ENCODE measurements at regions not wholly inside any gene's neighbourhood (a gene's known extent, or its start where the extent isn't known, plus 50 kb on each side); places are given as distances from the start of the nearest gene placed in this dataset.

- no peak for TF ChIP-seq CTCF (IDR thresholded peaks at IDR 0.05; ENCODE audit: control extremely low read depth, extremely low read depth, low read depth, missing control alignments)
- ChIA-PET CTCF (no interaction called here), POLR2A (no interaction called here)
- no peak for DNase-seq (ENCODE audit: extremely low spot score)
Measured at GRCh38 chr3:64773137-64773536, 85.3 kb upstream of the ADAMTS9 start.

- ChIA-PET CTCF (no interaction called here), POLR2A (no interaction called here)
- no peak for TF ChIP-seq CTCF (IDR thresholded peaks at IDR 0.05; ENCODE audit: control extremely low read depth, extremely low read depth, low read depth, missing control alignments)
- no peak for DNase-seq (ENCODE audit: extremely low spot score)
Measured at GRCh38 chr3:64766440-64766839, 78.6 kb upstream of the ADAMTS9 start.

- DNase-seq (ENCODE audit: extremely low spot score): no peak
- TF ChIP-seq CTCF (IDR thresholded peaks at IDR 0.05; ENCODE audit: control extremely low read depth, extremely low read depth, low read depth, missing control alignments): no peak
- CTCF ChIA-PET: no interaction called here
- POLR2A ChIA-PET: no interaction called here
Measured at GRCh38 chr3:64765947-64766346, 78.1 kb upstream of the ADAMTS9 start.

- CTCF ChIA-PET: no interaction called here
Measured at GRCh38 chr3:64764386-64764929, 76.7 kb upstream of the ADAMTS9 start.

GRCh38 chr3:64763980-64764379 is 76.2 kb upstream of the ADAMTS9 start:
- TF ChIP-seq CTCF (IDR thresholded peaks at IDR 0.05; ENCODE audit: control extremely low read depth, extremely low read depth, low read depth, missing control alignments): no peak
- ChIA-PET POLR2A (no interaction called here), CTCF (no interaction called here)
- no peak for DNase-seq (ENCODE audit: extremely low spot score)

More at GRCh38 chr3:64764386-64764929, 76.7 kb upstream of the ADAMTS9 start:
- DNase-seq (ENCODE audit: extremely low spot score): no peak
- POLR2A ChIA-PET: no interaction called here
- TF ChIP-seq CTCF (IDR thresholded peaks at IDR 0.05; ENCODE audit: control extremely low read depth, extremely low read depth, low read depth, missing control alignments): no peak

GRCh38 chr3:64761729-64762128 is 73.9 kb upstream of the ADAMTS9 start:
- no peak for DNase-seq (ENCODE audit: extremely low spot score)
- CTCF ChIA-PET: no interaction called here
- no peak for TF ChIP-seq CTCF (IDR thresholded peaks at IDR 0.05; ENCODE audit: control extremely low read depth, extremely low read depth, low read depth, missing control alignments)
- POLR2A ChIA-PET: no interaction called here

- CTCF ChIA-PET: no interaction called here
- POLR2A ChIA-PET: no interaction called here
- TF ChIP-seq CTCF (IDR thresholded peaks at IDR 0.05; ENCODE audit: control extremely low read depth, extremely low read depth, low read depth, missing control alignments): no peak
- DNase-seq (ENCODE audit: extremely low spot score): no peak
Measured at GRCh38 chr3:64760258-64760657, 72.5 kb upstream of the ADAMTS9 start.

Measured in GM10248 (cell line).